ENCODE measurements at regions not wholly inside any gene's neighbourhood (a gene's known extent, or its start where the extent isn't known, plus 50 kb on each side); places are given as distances from the start of the nearest gene placed in this dataset.

- TF ChIP-seq POLR2A (IDR thresholded peaks at IDR 0.05) (no peak), CTCF (IDR thresholded peaks at IDR 0.05) (no peak)
Measured at GRCh38 chr14:106490442-106490841, 964.1 kb downstream of the TMEM121 start.
